Nephron (organoid): ENCODE measurements at regions not wholly inside any gene's neighbourhood (a gene's known extent, or its start where the extent isn't known, plus 50 kb on each side); places are given as distances from the start of the nearest gene placed in this dataset.

Experiments used
- H3K27ac Mint-ChIP-seq, 3 experiments: 2 replicates each; pipeline ENCODE4 v1.8.0; 2020; ENCODE audit warnings: mixed read lengths in 3 of 3, mild to moderate bottlenecking in 2 of 3, moderate library complexity in 1 of 3
- H3K27me3 Mint-ChIP-seq: 2 replicates; pipeline ENCODE4 v1.8.0; 2021; ENCODE audit warnings: low read depth, mild to moderate bottlenecking, moderate library complexity, mixed read lengths
- H3K36me3 Mint-ChIP-seq: 2 replicates; pipeline ENCODE4 v1.8.0; 2020; ENCODE audit warnings: low read depth, mixed read lengths
- H3K4me1 Mint-ChIP-seq: 2 replicates; pipeline ENCODE4 v1.8.0; 2020; ENCODE audit warnings: mixed read lengths
- H3K4me3 Mint-ChIP-seq, 3 experiments: 2 replicates each; pipeline ENCODE4 v1.8.0; 2020; ENCODE audit warnings: mild to moderate bottlenecking in 3 of 3, mixed read lengths in 3 of 3, moderate library complexity in 2 of 3
- H3K9me3 Mint-ChIP-seq: 2 replicates; pipeline ENCODE4 v1.8.0; 2020; ENCODE audit warnings: mixed read lengths
- TF ChIP-seq, protein P1 (sequence below), 3 experiments: fragments of 200-600 bp; sonication (generic); IDR thresholded peaks; one replicate each; pipeline ENCODE4 v1.5.0; 2021; ENCODE audit warnings: antibody characterized with exemption in 3 of 3; ENCODE audit not compliant: unreplicated experiment in 3 of 3

- Mint-ChIP-seq H3K27me3 (no peaks in the 10 kb centered on the region), H3K27ac (peak overlapping the region in 1 of 3 experiments; percentile 25), H3K4me3 (no peak overlapping the region), H3K4me1 (peaks cover 29% of the 10 kb centered on the region), H3K36me3 (peaks cover 5% of the 10 kb centered on the region), H3K9me3 (peaks cover 5% of the 10 kb centered on the region)
- TF ChIP-seq, protein P1, sequence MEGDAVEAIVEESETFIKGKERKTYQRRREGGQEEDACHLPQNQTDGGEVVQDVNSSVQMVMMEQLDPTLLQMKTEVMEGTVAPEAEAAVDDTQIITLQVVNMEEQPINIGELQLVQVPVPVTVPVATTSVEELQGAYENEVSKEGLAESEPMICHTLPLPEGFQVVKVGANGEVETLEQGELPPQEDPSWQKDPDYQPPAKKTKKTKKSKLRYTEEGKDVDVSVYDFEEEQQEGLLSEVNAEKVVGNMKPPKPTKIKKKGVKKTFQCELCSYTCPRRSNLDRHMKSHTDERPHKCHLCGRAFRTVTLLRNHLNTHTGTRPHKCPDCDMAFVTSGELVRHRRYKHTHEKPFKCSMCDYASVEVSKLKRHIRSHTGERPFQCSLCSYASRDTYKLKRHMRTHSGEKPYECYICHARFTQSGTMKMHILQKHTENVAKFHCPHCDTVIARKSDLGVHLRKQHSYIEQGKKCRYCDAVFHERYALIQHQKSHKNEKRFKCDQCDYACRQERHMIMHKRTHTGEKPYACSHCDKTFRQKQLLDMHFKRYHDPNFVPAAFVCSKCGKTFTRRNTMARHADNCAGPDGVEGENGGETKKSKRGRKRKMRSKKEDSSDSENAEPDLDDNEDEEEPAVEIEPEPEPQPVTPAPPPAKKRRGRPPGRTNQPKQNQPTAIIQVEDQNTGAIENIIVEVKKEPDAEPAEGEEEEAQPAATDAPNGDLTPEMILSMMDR (IDR thresholded peaks at IDR 0.05; ENCODE audit: unreplicated experiment in 3 of 3): no peak
Observed at GRCh38 chr21:15283138-15283537, 218.3 kb upstream of the NRIP1 start.

- Mint-ChIP-seq H3K4me1 (peaks cover 35% of the 10 kb centered on the region), H3K27me3 (no peaks in the 10 kb centered on the region), H3K27ac (no peak overlapping the region), H3K36me3 (peaks cover 5% of the 10 kb centered on the region), H3K9me3 (peaks cover 5% of the 10 kb centered on the region), H3K4me3 (no peak overlapping the region)
- TF ChIP-seq, protein P1 (IDR thresholded peaks at IDR 0.05; ENCODE audit: unreplicated experiment in 3 of 3): no peak
Observed at GRCh38 chr21:15283789-15284188, 219.0 kb upstream of the NRIP1 start.

DNA sequence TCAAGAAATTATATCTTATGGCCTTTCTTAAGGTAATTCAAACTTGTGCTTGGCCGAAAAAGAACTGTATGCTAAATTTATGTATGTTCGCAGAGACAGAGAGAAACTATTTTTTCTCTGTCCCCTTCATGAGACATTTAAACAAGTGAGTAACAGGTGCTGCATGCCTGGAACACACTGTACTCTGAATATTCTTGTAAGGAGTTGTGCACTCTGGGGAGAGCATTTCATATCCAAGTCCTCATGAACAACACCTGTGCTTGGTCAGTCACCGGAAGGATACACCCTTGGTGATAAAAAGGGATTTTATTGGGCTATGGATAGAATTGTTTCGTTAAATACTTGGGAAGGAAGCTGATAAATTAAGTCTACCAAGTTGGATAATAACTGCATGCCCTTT, 220.8 kb upstream of the NRIP1 start:
- Mint-ChIP-seq H3K9me3 (peaks cover 5% of the 10 kb centered on the region), H3K27me3 (no peaks in the 10 kb centered on the region), H3K27ac (peak overlapping the region; percentile 2 to 70 (median 21)), H3K4me3 (peak overlapping the region in 1 of 3 experiments; percentile 34), H3K4me1 (peaks cover 37% of the 10 kb centered on the region), H3K36me3 (peaks cover 4% of the 10 kb centered on the region)
- TF ChIP-seq, protein P1 (IDR thresholded peaks at IDR 0.05; ENCODE audit: unreplicated experiment in 3 of 3): no peak

- H3K4me3 Mint-ChIP-seq: no peak overlapping the region
- TF ChIP-seq, protein P1 (IDR thresholded peaks at IDR 0.05; ENCODE audit: unreplicated experiment in 3 of 3): no peak
- no peaks in the 10 kb centered on the region for H3K27me3 Mint-ChIP-seq
- H3K9me3 Mint-ChIP-seq: peaks cover 2% of the 10 kb centered on the region
- H3K27ac Mint-ChIP-seq: no peak overlapping the region
- peaks cover 57% of the 10 kb centered on the region for H3K4me1 Mint-ChIP-seq
- H3K36me3 Mint-ChIP-seq: no peaks in the 10 kb centered on the region
Observed at GRCh38 chr21:15289246-15289645, 224.4 kb upstream of the NRIP1 start.

- H3K27me3 Mint-ChIP-seq: no peaks in the 10 kb centered on the region
- peaks cover 2% of the 10 kb centered on the region for H3K9me3 Mint-ChIP-seq
- no peak overlapping the region for H3K4me3 Mint-ChIP-seq
- no peaks in the 10 kb centered on the region for H3K36me3 Mint-ChIP-seq
- H3K27ac Mint-ChIP-seq: no peak overlapping the region
- TF ChIP-seq, protein P1 (IDR thresholded peaks at IDR 0.05; ENCODE audit: unreplicated experiment in 3 of 3): no peak
- peaks cover 56% of the 10 kb centered on the region for H3K4me1 Mint-ChIP-seq
Observed at GRCh38 chr21:15289896-15290841, 225.4 kb upstream of the NRIP1 start.
